WI38 (cell line): ENCODE measurements at regions not wholly inside any gene's neighbourhood (a gene's known extent, or its start where the extent isn't known, plus 50 kb on each side); places are given as distances from the start of the nearest gene placed in this dataset.

Source experiments
- H3K4me3 ChIP-seq: 2 replicates; pipeline ENCODE4 v1.5.1; 2011; ENCODE audit warnings: low read depth, mild to moderate bottlenecking, control low read depth, low read length
- CTCF ChIP-seq: IDR thresholded peaks from 2 replicates; pipeline ENCODE4 v1.5.1; 2012; ENCODE audit warnings: low read depth, mild to moderate bottlenecking, control low read depth, low read length

- no peak for TF ChIP-seq CTCF
- no peak overlapping the region for H3K4me3 ChIP-seq
These were observed 167.0 kb upstream of the CDK1 start for GRCh38 chr10:60611291-60611747.

GRCh38 chr10:60607372-60607771 is 170.9 kb upstream of the CDK1 start:
- TF ChIP-seq CTCF, result no peak

GRCh38 chr10:60606343-60607080 is 171.8 kb upstream of the CDK1 start:
- no peak for TF ChIP-seq CTCF

More at GRCh38 chr10:60607372-60607771, 170.9 kb upstream of the CDK1 start:
- no peak overlapping the region for H3K4me3 ChIP-seq

GRCh38 chr10:60605476-60605875 is 172.8 kb upstream of the CDK1 start:
- TF ChIP-seq CTCF, result no peak
- no peak overlapping the region for H3K4me3 ChIP-seq

More at GRCh38 chr10:60606343-60607080, 171.8 kb upstream of the CDK1 start:
- H3K4me3 ChIP-seq, result no peak overlapping the region

GRCh38 chr10:60604342-60604741 is 173.9 kb upstream of the CDK1 start:
- no peak overlapping the region for H3K4me3 ChIP-seq

GRCh38 chr10:60597513-60597912 is 180.8 kb upstream of the CDK1 start:
- no peak overlapping the region for H3K4me3 ChIP-seq
- TF ChIP-seq CTCF, result no peak

More at GRCh38 chr10:60604342-60604741, 173.9 kb upstream of the CDK1 start:
- no peak for TF ChIP-seq CTCF

GRCh38 chr10:60595852-60596251 is 182.4 kb upstream of the CDK1 start:
- H3K4me3 ChIP-seq, result no peak overlapping the region
- TF ChIP-seq CTCF, result no peak
